HG02623 (cell line): ENCODE measurements at regions not wholly inside any gene's neighbourhood (a gene's known extent, or its start where the extent isn't known, plus 50 kb on each side); places are given as distances from the start of the nearest gene placed in this dataset.
A peak's percentile ranks its signal among the peaks of the same experiment; 100 is the strongest.

Experiments used
- ATAC-seq: cut with Tn5 transposase; IDR thresholded peaks from one replicate; pipeline ENCODE4 v1.9.1; 2021; ENCODE audit warnings: moderate library complexity; ENCODE audit not compliant: unreplicated experiment

DNA sequence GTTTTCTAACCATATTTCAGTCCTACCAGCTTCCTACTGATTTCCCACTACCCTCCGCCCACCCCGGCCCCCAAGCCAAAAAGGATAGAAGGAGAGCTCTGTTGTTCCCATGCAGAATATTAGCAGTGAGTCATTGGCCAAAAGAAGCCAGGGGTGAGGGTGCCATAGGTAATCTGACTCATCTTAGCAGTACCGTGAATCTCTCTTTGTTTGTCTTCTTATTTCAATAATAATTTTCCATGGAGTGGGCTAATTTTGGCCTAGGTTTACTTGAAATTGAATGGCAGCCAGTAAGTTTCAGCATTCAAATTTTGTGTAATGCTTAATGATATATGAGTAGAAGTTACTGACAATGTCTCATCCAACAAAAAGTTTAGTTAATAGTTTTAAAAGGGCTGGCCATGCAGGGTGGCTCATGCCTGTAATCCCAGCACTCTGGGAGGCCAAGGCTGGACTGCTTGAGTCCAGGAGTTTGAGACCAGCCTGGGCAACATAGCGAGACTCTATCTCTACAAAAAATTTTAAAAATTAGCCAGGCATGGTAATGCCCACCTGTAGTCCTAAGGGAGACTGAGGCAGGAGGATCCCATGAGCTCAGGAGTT, 74.2 kb downstream of the C9orf152 start:
- no peak for ATAC-seq

DNA sequence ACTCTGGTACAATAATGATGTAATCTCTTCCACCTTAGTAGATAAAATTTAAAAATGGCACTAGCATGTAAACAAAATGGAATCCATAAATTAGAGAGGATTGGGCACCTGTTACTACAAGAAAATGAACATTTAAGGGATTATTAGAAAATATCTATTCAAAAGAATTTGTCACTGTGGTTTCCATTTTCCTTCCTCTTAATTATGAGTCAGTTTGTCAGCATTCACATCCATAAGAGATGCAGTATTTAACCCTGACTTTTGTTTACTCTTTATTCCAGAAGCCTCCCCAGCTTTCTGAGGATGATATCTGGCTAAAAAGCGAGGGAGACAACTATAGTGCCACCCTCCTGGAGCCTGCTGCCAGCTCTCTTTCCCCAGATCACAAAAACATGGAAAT, 72.1 kb downstream of the C9orf152 start:
- no peak for ATAC-seq

DNA sequence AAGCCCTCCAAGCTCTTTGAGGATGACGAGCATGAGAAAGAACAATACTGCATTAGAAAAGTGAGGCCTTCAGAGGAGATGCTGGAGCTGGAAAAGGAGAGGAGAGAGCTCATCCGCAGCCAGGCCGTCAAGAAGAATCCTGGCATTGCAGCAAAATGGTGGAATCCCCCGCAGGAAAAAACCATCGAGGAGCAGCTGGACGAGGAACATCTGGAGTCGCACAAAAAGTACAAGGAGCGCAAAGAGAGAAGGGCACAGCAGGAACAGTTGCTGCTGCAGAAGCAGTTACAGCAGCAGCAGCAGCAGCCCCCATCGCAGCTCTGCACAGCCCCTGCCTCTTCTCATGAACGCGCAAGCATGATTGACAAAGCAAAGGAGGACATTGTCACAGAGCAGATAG, 71.2 kb downstream of the C9orf152 start:
- ATAC-seq: no peak

DNA sequence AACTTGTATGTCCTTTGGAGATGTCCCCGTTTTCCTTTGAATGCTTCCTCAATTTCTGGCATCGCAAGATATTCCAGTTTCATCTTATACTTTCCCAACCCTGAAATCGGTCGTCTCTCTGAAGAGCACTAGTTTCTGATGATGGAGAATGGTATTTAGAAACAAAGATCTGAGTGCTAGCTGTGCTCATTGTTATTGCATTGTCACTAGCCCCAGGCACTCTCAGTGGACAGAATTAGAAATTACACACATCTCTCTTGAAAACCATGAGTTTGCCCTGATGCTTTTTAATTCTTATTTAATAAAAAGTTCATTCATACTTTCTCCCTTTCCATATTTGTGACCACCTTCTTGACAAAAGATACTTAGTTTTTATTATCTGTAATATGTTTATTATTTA, 67.7 kb downstream of the C9orf152 start:
- ATAC-seq: no peak

DNA sequence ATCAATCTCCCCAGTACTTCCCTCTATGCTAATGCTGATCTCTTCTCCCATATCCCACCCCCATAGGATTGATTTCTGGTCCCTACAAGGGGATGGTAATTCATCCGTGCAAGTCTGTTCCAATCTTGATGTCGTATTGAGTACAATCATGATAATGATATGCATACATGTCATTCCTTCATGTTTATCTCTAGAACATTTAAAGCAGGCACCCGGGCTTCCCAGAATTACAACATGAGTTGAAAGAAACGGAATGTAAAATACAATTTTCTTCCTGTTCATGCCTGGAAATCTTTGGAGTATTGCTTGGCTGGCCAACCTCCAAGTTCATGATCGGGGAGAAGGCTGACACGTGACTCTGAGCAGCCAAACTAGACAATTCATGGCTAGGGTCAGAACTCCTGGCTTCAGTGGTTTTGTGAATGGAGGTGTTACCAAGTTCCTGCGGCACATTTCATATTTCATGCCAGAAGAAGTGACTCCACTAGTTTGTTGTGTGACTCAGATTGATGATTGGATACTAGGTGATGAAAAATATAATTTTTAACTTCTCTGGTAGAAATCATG, 66.6 kb downstream of the C9orf152 start:
- ATAC-seq: no peak

DNA sequence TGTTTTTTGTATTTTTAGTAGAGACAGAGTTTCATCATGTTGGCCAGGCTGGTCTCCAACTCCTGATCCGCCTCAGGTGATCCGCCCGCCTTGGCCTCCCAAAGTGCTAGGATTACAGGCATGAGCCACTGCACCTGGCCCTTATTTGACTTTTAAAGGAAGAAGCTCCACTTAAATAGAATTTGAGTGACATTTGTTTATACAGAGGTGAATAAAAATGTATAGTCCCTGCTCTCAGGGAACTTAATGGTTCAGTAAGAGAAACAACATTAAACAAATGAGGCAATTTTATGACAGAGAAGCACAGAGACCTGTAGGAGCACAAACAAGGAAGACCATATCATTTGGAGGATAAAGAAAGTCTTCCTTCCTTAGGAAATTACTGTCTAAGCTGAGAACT, 65.7 kb downstream of the C9orf152 start:
- ATAC-seq: no peak

GRCh38 chr9:110142868-110143481, 65.0 kb downstream of the C9orf152 start:
- ATAC-seq: no peak

DNA sequence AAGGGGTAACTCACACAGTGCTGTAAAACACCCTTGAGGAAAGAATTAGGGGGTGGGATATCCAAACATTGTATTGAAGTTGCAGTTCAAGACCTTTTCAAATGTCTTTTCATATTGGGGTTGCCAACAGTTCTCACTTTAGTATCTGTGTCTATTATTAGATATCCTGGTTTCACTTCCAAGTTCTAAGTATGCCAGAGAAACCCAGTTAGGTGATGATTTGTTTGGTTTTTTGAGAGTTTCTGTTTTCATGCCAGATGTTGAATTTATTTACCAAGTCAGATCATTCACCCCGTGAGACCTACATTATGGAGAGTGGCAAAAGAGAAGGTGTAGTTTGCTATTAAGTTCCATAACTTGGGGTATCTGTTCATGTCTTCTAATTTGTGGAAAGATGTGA, 64.5 kb downstream of the C9orf152 start:
- ATAC-seq: peak; percentile 37

GRCh38 chr9:110143950-110144545, 63.9 kb downstream of the C9orf152 start:
- peak; percentile 41 for ATAC-seq

DNA sequence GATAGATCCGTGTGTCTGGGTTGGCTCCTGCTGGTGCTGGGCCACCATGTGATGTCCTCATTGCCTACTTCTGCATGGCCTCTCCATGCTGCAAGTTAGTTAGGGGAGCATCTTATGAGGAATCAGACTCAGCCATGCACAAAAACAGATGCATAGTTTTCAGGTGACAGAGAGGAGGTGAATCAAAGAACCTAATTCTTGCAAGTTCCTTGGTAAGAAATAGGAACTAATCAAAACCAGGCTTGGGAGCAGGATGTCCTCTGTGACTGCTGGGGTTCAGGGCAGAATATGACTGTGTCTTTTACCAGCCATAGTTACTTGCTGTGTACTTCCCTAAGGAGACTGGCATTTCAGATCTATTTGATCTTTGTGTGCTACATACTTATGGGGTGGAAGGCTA, 61.6 kb downstream of the C9orf152 start:
- no peak for ATAC-seq

GRCh38 chr9:110148384-110148783, 59.6 kb downstream of the C9orf152 start:
- ATAC-seq: peak; percentile 82

DNA sequence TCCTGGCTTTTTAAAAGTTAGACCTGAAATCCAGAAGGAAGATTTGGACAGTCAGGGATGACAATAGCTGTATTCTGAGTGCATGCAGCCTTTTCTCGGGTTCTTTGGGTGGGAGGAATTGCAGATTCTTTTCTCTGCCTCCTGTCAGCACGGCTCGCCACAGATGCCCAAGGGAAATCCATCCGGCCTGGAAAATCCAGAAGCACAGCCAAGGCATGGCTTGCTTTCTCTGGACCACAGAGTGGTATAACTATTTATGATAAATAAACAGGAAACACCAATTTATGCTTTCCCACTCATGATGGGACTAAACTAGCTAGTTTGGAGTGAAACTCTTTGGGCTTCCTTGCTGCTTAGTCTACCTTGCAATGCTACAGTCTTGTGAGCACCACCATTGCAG, 59.1 kb downstream of the C9orf152 start:
- ATAC-seq: no peak
